ENCODE measurements at regions not wholly inside any gene's neighbourhood (a gene's known extent, or its start where the extent isn't known, plus 50 kb on each side); places are given as distances from the start of the nearest gene placed in this dataset.

DNA sequence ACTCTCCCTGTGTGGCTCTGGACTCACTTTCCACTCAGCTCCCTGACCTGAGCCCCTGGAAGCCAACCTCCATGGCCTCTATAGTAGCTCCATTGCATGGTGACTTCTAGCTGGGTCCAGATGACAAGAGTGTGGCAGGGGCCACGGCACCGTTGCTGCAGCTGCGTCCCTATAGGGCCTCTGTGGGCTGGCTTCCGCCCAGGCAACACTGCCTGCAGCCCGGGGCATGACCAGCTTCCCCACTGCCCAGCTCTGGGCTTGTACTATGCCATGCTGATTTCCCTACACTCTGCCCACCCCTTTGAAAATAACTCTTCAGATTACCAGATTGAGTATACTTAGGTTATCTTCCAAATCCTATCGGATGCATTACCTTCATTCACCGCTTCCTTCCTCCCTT lies 73.8 kb upstream of the NEURL1B start (continued):
- TF ChIP-seq RNF2 (IDR thresholded peaks at IDR 0.05; ENCODE audit: borderline replicate concordance, low read depth, low read length, missing control alignments, poor library complexity, severe bottlenecking) (no peak), SIRT6 (IDR thresholded peaks at IDR 0.05; ENCODE audit: low read length) (no peak)

Measured in H1 (cell line).